ACC112 (cell line): ENCODE measurements at regions not wholly inside any gene's neighbourhood (a gene's known extent, or its start where the extent isn't known, plus 50 kb on each side); places are given as distances from the start of the nearest gene placed in this dataset.
"Not testable (repeated sequence)": the region's sequence is repeated elsewhere in the genome, so short reads cannot be mapped to it uniquely, and the experiment has no call there.

Experiments
- H2AFZ ChIP-seq: fragments of 200-600 bp; sonication (generic); one replicate; pipeline ENCODE4 v1.6.0; 2017; ENCODE audit warnings: antibody characterized with exemption, low read length; ENCODE audit not compliant: unreplicated experiment
- H3K27ac ChIP-seq: fragments of 200-600 bp; sonication (generic); 2 replicates; pipeline ENCODE4 v1.5.1; 2014; ENCODE audit warnings: low read depth, mild to moderate bottlenecking, antibody characterized with exemption, low read length, moderate library complexity
- H3K27me3 ChIP-seq: fragments of 200-600 bp; sonication (generic); 2 replicates; pipeline ENCODE4 v1.6.1; 2014; ENCODE audit warnings: mild to moderate bottlenecking, antibody characterized with exemption, low read length, moderate library complexity, mixed read lengths; ENCODE audit not compliant: insufficient read depth
- H3K36me3 ChIP-seq: fragments of 200-600 bp; sonication (generic); 2 replicates; pipeline ENCODE4 v1.6.1; 2016; ENCODE audit warnings: mild to moderate bottlenecking, antibody characterized with exemption, low read length, moderate library complexity, mixed read lengths; ENCODE audit not compliant: insufficient read depth
- H3K4me1 ChIP-seq: fragments of 200-600 bp; sonication (generic); one replicate; pipeline ENCODE4 v1.6.1; 2016; ENCODE audit warnings: low read length, mixed read lengths; ENCODE audit not compliant: insufficient read depth, unreplicated experiment, control insufficient read depth
- H3K4me3 ChIP-seq: fragments of 200-600 bp; sonication (generic); 2 replicates; pipeline ENCODE4 v1.5.1; 2014; ENCODE audit warnings: mild to moderate bottlenecking, low read depth, low read length
- H3K79me2 ChIP-seq: fragments of 200-600 bp; sonication (generic); one replicate; pipeline ENCODE4 v1.6.0; 2016; ENCODE audit warnings: low read length; ENCODE audit not compliant: control insufficient read depth, unreplicated experiment, insufficient read depth

DNA sequence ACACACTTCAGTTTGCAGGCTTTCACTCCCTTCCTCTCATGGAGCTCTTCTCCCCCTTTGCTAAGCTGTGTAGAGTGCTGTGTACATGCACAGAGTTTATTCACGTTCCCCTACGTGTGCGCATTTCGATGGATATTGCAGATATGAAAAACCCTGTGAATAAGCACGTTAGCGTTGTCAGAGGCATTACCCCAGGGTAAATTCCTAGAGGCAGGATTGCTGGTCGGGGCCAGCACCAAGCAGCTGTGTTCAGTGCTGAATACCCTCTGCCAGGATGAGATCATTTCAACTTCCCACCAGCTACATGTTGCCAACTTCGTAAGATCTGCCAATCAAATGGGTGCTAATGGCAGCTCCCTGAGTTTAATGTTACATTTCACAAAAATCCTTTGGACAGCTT, 172.3 kb upstream of the PPP1R26 start:
- no peaks in the 10 kb centered on the region for H3K4me1 ChIP-seq
- H3K27me3 ChIP-seq: peaks cover 56% of the 10 kb centered on the region
- no peak overlapping the region for H3K4me3 ChIP-seq
- H3K27ac ChIP-seq: no peak overlapping the region
- no peaks in the 10 kb centered on the region for H3K36me3 ChIP-seq
- H2AFZ ChIP-seq: no peak overlapping the region
- no peaks in the 10 kb centered on the region for H3K79me2 ChIP-seq

DNA sequence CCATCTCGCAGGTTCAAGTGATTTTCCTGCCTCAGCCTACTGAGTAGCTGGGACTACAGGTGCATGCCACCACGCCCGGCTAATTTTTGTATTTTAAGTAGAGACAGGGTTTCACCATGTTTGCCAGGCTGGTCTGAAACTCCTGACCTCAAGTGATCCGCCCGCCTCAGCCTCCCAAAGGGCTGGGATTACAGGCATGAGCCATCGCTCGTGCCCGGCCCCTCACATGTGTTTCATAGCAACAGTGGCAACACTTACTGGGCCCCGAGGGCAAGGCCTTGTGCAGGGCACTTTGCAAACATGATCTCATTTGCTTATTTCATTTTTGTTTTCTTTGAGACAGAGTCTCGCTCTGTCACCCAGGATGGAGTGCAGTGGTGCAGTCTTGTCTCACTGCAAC, 171.7 kb upstream of the PPP1R26 start:
- not testable (repeated sequence) for H3K4me3 ChIP-seq, H3K79me2 ChIP-seq, H2AFZ ChIP-seq, H3K36me3 ChIP-seq, H3K27ac ChIP-seq, H3K4me1 ChIP-seq
- H3K27me3 ChIP-seq: peaks cover 50% of the 10 kb centered on the region

DNA sequence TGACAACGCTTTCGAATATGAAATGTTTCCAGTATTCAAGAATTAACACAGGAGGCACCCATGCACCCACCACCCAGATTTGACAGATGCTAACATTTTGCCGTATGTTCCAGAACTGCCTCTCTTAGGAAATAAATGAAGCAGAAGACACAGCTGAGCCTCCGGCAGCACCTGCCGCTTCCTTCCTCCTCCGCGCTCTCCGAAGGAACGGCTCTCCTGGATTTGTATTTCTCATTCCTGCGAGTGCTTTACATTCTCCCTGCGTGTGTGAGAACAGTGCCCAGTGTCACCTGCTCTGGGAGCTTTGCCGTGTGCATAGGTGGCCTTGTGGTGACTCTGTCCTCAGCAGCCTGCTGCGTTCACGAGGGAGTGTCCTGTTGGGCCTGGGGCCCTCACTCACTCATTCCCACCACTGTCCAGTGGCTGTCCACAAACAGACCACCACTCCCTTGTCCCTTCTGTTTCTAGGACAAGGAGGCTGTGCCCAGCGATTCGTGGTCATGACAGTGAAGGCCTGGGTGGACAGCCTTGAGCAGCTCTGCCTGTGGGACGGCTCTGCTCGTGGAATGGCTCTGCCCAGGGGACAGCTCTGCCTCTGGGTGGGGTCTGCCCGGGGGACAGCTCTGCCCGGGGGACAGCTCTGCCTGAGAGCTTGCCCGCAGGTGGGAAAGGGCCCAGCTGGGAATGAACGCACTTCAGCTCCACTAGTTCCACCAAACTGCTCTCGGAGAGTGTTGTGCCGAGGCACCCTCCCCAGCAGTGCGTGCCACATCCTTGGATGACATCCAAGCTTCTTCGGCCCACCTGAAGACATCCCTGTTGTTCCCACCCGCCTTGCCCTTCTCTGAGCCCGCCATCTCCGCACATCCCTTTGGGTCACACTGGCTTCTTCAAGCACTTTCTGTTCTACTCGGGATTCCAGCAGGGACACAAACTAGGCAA, 170.5 kb upstream of the PPP1R26 start:
- peaks cover 52% of the 10 kb centered on the region for H3K27me3 ChIP-seq
- no peaks in the 10 kb centered on the region for H3K4me1 ChIP-seq
- H3K27ac ChIP-seq: no peak overlapping the region
- no peak overlapping the region for H2AFZ ChIP-seq
- H3K36me3 ChIP-seq: no peaks in the 10 kb centered on the region
- no peak overlapping the region for H3K4me3 ChIP-seq
- no peaks in the 10 kb centered on the region for H3K79me2 ChIP-seq

DNA sequence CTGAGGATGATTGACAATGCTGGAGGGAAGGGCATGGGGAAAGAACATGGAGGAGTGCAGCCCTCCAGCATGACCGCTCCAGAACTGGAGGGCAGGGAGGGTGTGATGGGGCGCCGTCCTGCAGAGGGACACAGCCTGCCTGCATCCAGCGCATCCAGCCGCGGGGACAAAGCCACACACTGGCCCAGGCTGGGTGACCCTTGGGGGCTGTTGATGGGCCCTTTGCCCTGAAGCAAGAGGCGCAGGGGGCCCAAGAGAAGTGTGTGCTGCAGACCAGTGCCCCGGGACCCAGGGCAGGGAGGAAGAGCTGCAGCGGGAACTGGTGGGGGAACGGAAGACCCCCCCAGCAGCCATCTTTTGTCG, 169.8 kb upstream of the PPP1R26 start:
- Histone ChIP-seq H3K27ac (no peak overlapping the region), H3K4me3 (no peak overlapping the region), H3K79me2 (no peaks in the 10 kb centered on the region), H3K27me3 (peaks cover 53% of the 10 kb centered on the region), H3K4me1 (no peaks in the 10 kb centered on the region), H2AFZ (no peak overlapping the region), H3K36me3 (no peaks in the 10 kb centered on the region)

DNA sequence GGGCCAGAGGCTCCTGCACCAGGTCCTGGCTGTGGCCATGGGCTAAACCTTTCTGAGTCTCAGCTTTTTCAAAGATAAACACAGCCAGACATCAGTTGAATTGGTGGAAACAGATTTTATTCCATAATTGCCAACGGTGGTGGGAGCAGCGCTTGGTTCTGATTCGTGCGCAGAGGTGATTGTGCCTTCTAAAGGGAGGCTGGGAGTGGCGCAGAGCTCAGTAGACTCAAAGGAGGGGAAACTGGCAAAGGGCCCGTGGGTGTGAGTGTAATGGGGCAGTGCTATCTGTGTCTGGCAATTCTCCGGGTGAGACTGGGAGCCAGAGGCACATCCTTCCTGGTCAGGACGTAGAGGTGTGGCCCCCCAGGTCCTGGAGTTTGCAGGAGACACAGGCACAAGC, 169.4 kb upstream of the PPP1R26 start:
- peaks cover 50% of the 10 kb centered on the region for H3K27me3 ChIP-seq
- no peak overlapping the region for H2AFZ ChIP-seq
- no peaks in the 10 kb centered on the region for H3K4me1 ChIP-seq
- H3K79me2 ChIP-seq: no peaks in the 10 kb centered on the region
- H3K36me3 ChIP-seq: no peaks in the 10 kb centered on the region
- H3K27ac ChIP-seq: no peak overlapping the region
- H3K4me3 ChIP-seq: no peak overlapping the region

DNA sequence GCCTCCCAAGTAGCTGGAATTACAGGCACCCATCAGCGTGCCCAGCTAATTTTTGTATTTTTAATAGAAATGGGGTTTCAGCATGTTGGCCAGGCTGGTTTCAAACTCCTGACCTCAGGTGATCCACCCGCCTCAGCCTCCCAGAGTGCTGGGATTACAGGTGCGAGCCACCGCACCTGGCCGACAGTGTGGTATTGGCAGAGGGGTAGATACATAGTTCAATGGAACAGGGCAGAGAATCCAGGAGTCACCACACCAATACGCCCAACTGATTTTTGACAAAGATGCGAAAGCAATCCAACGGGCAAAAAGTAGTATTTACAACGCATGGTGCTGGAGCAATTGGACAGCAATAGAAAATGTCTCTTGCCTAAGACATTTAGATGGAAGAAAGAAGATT, 164.0 kb upstream of the PPP1R26 start:
- no peak overlapping the region for H3K27ac ChIP-seq
- H3K27me3 ChIP-seq: peaks cover 50% of the 10 kb centered on the region
- H3K4me3 ChIP-seq: no peak overlapping the region
- no peaks in the 10 kb centered on the region for H3K79me2 ChIP-seq
- no peak overlapping the region for H2AFZ ChIP-seq
- no peaks in the 10 kb centered on the region for H3K4me1 ChIP-seq
- no peaks in the 10 kb centered on the region for H3K36me3 ChIP-seq

DNA sequence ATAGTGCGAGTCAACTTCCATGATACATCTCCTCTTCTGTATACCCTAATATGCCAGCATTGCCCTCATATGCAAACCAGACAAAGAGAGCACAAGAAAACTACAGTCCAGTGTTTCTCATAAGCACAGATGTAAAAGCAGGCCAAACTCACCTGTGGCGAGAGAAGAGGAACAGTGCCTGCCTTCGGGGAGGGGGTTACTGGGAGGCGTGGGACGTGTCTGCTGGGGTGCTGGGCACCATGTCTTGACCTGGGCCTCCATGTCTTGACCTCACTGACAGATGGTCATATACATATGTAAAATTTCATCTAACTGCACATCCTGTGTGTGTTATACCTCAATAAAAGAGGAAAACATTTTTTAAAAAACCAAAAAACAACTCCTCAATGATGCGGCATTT, 159.3 kb upstream of the PPP1R26 start:
- Histone ChIP-seq H3K27me3 (peaks cover 40% of the 10 kb centered on the region), H3K4me3 (no peak overlapping the region), H3K4me1 (no peaks in the 10 kb centered on the region), H3K79me2 (no peaks in the 10 kb centered on the region), H3K27ac (no peak overlapping the region), H3K36me3 (no peaks in the 10 kb centered on the region), H2AFZ (no peak overlapping the region)

DNA sequence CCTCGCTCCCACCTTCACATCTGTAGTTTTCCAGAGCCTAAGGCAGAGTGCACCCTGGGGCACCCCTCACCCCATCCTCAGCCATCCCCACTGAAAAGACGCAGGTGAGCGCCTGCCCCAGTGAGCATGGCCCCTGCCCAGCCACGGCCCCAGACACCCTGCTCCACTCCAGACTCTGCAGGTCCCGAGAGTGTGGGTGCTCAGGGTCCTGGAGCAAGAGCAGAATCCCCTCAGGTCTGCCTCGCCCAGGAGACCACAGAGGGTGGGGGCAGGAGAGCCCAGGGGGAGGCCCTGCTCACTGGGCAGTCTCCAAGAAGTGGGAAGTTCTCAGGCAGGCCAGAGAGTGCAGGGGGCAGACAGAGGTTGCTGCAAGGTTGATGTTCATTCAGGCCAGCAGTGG, 158.6 kb upstream of the PPP1R26 start:
- Histone ChIP-seq H2AFZ (no peak overlapping the region), H3K79me2 (no peaks in the 10 kb centered on the region), H3K36me3 (no peaks in the 10 kb centered on the region), H3K4me1 (no peaks in the 10 kb centered on the region), H3K27ac (no peak overlapping the region), H3K4me3 (no peak overlapping the region), H3K27me3 (peaks cover 35% of the 10 kb centered on the region)

DNA sequence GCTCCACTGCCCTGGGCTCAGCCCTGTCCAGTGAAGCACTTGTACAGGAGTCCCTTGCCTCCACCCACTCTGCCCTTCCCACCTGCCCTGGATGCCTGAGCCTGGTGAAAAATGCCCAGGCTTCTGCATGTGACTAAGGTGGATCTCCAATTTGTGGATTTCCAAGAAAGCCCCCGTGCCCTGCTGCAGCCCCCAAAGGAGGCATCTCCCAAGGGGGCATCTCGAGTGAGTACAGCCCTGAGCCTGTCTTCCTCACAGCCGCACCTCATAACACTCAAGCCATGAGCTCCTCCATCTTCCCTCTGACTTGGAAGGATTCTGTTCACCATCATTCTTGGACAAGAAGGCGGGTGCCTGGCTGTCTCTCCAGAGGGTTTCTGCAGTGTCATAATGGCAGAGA, 158.0 kb upstream of the PPP1R26 start:
- no peaks in the 10 kb centered on the region for H3K4me1 ChIP-seq
- H2AFZ ChIP-seq: no peak overlapping the region
- H3K27ac ChIP-seq: no peak overlapping the region
- no peaks in the 10 kb centered on the region for H3K36me3 ChIP-seq
- no peak overlapping the region for H3K4me3 ChIP-seq
- no peaks in the 10 kb centered on the region for H3K79me2 ChIP-seq
- H3K27me3 ChIP-seq: peaks cover 29% of the 10 kb centered on the region

DNA sequence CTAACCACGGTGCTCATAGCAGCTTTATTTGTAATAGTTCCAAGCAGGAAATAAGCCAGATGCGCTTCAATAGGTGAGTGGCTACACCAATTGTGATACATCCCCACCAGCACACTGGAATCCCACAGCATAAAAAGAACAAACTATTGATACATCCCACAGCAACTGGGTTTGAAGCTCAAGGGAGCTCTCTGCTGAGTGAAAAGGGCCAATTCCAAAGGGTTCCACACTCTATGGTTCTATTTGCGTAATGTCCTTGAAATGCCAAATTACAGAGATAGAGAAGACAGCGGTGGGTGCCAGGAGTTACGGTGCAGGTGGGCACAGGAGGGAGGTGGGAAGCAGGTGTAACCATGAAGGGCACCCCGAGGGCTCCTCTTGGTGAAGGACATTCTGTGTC, 155.3 kb upstream of the PPP1R26 start:
- no peaks in the 10 kb centered on the region for H3K4me1 ChIP-seq
- H3K36me3 ChIP-seq: no peaks in the 10 kb centered on the region
- H3K27ac ChIP-seq: no peak overlapping the region
- H2AFZ ChIP-seq: no peak overlapping the region
- H3K4me3 ChIP-seq: no peak overlapping the region
- H3K27me3 ChIP-seq: peaks cover 12% of the 10 kb centered on the region
- H3K79me2 ChIP-seq: no peaks in the 10 kb centered on the region

DNA sequence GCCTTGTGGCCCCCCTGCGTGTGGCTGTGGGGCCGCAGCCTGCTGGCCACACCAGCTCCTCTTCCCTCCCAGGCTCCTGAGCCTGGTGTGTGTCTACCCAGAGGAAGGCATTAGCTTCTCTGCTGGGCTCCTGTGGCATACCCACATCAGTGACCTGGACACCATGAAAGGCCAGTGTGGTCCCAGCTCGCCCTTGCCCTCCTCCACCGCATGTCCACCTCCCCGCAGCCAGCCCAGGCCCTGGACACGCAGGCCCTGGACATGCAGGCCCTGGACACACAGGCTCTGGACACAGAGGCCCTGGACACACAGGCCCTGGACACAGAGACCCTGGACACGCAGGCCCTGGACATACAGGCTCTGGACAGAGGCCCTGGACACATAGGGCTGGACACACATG, 153.4 kb upstream of the PPP1R26 start:
- no peaks in the 10 kb centered on the region for H3K79me2 ChIP-seq
- no peak overlapping the region for H3K27ac ChIP-seq
- H3K27me3 ChIP-seq: peaks cover 8% of the 10 kb centered on the region; the same call in 1 of the 2 replicates
- no peaks in the 10 kb centered on the region for H3K36me3 ChIP-seq
- no peak overlapping the region for H2AFZ ChIP-seq
- no peaks in the 10 kb centered on the region for H3K4me1 ChIP-seq
- no peak overlapping the region for H3K4me3 ChIP-seq
